Sigmoid colon (tissue), 6 donors: ENCODE measurements at regions not wholly inside any gene's neighbourhood (a gene's known extent, or its start where the extent isn't known, plus 50 kb on each side); places are given as distances from the start of the nearest gene placed in this dataset.
A peak's percentile ranks its signal among the peaks of the same experiment; 100 is the strongest.

ENCODE experiments used
- DNase-seq: peaks from one replicate; pipeline ENCODE4 v3.0.0-alpha.2; 2019
- H3K27ac ChIP-seq, 4 donors: fragments of 200-600 bp; sonication (generic); one replicate each; pipeline ENCODE4 v1.5.1; 2016 to 2019; ENCODE audit warnings: mild to moderate bottlenecking in 1 of 4
- H3K27me3 ChIP-seq, 3 donors: fragments of 200-600 bp; sonication (generic); one replicate each; pipeline ENCODE4 v1.5.1; 2019; ENCODE audit warnings: mild to moderate bottlenecking in 1 of 3
- H3K36me3 ChIP-seq, 4 donors: fragments of 200-600 bp; sonication (generic); one replicate each; pipeline ENCODE4 v1.5.1; 2016 to 2019
- H3K4me1 ChIP-seq, 4 donors: fragments of 200-600 bp; sonication (generic); one replicate each; pipeline ENCODE4 v1.5.1; 2017 to 2019
- H3K4me3 ChIP-seq, 4 donors: fragments of 200-600 bp; sonication (generic); one replicate each; pipeline ENCODE4 v1.5.1; 2017 to 2019; ENCODE audit warnings: mild to moderate bottlenecking in 2 of 4, moderate library complexity in 1 of 4
- H3K9me3 ChIP-seq, 4 donors: fragments of 200-600 bp in 3 of 4; sonication (generic) in 3 of 4; one replicate each; pipeline versions ENCODE4 v1.5.1 to v1.6.1; 2013 to 2019
- EP300 ChIP-seq, 4 donors: sonication (generic); formaldehyde crosslinking; IDR thresholded peaks; one replicate each; pipeline ENCODE4 v1.6.1; 2017; ENCODE audit warnings: antibody characterized with exemption in 4 of 4
- POLR2A ChIP-seq, 2 donors: fragments of 450-650 bp; IDR thresholded peaks; one replicate each; pipeline ENCODE4 v1.6.1; 2016; ENCODE audit warnings: antibody characterized with exemption in 2 of 2, mild to moderate bottlenecking in 2 of 2, moderate library complexity in 2 of 2
- POLR2AphosphoS5 ChIP-seq, 4 donors: sonication (generic); formaldehyde crosslinking; IDR thresholded peaks; one replicate each; pipeline ENCODE4 v1.6.1; 2017; ENCODE audit warnings: antibody characterized with exemption in 4 of 4
- WGBS, 2 donors: extraction: QIAGEN DNeasy Blood & Tissue Kit; methylation state at CpG; one replicate each; pipeline ENCODE4 v1.1.7; 2013; 5-methylcytosine and 5-hydroxymethylcytosine counted together
- intact Hi-C: fragments of 100-400 bp; cut with DNase I; formaldehyde crosslinking; loops from one replicate; pipeline ENCODE4 v1.15.1; 2023
- TF ChIP-seq, protein P1 (sequence below), 4 experiments: fragments of 450-650 bp in 3 of 4; fragments of 200-600 bp in 1 of 4; IDR thresholded peaks; one replicate each; pipeline ENCODE4 v1.5.1; 2016 to 2019; ENCODE audit warnings: antibody characterized with exemption in 4 of 4, mild to moderate bottlenecking in 3 of 4, moderate library complexity in 2 of 4
- donor health status: healthy with polysubstance abuse.
- donor health status: healthy.

DNA sequence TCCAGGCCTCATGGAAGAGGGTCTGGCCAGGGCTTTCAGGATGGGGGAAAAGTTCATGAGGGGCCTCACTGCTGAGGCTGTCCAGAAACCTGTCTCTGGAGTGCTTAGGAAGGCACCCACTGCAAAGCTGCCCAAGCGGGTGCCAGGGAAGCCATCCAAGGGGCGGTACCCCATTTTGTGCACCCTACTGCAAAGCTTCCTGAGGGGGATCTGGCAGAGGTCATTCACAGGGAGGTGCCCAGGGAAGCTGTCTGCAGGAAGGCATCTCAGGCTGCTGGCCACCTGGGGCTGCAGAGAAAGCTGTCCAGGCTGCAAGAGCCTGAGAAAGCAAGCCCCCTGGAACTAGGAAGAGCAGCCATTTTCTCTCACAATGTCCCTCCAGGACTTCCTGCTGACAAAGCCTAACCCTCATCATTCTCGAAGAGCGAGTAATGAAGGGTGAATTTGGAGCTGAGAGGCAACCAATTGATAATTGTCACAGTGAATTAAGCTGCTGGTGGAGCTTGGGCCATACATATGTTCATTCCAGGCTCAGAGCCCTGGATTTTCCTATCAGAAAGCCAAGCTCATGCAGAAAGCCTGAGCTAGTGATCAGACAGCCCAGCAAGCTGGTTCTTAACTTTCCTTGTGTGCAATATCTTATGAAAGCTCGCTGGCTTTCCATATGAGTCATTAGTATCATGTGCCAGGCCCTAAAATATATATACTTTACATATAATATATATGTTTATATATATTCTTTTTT, 62.2 kb upstream of the SLC22A16 start:
- no peaks in the 10 kb centered on the region for H3K9me3 ChIP-seq
- no peaks in the 10 kb centered on the region for H3K27me3 ChIP-seq
- no peak for TF ChIP-seq POLR2A (IDR thresholded peaks at IDR 0.05)
- no peak for TF ChIP-seq POLR2AphosphoS5 (IDR thresholded peaks at IDR 0.05)
- no peak for TF ChIP-seq EP300 (IDR thresholded peaks at IDR 0.05)
- TF ChIP-seq, protein P1, sequence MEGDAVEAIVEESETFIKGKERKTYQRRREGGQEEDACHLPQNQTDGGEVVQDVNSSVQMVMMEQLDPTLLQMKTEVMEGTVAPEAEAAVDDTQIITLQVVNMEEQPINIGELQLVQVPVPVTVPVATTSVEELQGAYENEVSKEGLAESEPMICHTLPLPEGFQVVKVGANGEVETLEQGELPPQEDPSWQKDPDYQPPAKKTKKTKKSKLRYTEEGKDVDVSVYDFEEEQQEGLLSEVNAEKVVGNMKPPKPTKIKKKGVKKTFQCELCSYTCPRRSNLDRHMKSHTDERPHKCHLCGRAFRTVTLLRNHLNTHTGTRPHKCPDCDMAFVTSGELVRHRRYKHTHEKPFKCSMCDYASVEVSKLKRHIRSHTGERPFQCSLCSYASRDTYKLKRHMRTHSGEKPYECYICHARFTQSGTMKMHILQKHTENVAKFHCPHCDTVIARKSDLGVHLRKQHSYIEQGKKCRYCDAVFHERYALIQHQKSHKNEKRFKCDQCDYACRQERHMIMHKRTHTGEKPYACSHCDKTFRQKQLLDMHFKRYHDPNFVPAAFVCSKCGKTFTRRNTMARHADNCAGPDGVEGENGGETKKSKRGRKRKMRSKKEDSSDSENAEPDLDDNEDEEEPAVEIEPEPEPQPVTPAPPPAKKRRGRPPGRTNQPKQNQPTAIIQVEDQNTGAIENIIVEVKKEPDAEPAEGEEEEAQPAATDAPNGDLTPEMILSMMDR (IDR thresholded peaks at IDR 0.05) = no peak
- intact Hi-C loops = no loop called here
- H3K27ac ChIP-seq = no peak overlapping the region
- peaks cover 0 to 10% (median 2%) of the 10 kb centered on the region in 4 donors for H3K4me1 ChIP-seq
- 93 to 94% methylated on average over 5 of the region's 5 CpGs for WGBS, 2 donors
- DNase-seq = no peak
- no peaks in the 10 kb centered on the region for H3K36me3 ChIP-seq
- H3K4me3 ChIP-seq = no peak overlapping the region

DNA sequence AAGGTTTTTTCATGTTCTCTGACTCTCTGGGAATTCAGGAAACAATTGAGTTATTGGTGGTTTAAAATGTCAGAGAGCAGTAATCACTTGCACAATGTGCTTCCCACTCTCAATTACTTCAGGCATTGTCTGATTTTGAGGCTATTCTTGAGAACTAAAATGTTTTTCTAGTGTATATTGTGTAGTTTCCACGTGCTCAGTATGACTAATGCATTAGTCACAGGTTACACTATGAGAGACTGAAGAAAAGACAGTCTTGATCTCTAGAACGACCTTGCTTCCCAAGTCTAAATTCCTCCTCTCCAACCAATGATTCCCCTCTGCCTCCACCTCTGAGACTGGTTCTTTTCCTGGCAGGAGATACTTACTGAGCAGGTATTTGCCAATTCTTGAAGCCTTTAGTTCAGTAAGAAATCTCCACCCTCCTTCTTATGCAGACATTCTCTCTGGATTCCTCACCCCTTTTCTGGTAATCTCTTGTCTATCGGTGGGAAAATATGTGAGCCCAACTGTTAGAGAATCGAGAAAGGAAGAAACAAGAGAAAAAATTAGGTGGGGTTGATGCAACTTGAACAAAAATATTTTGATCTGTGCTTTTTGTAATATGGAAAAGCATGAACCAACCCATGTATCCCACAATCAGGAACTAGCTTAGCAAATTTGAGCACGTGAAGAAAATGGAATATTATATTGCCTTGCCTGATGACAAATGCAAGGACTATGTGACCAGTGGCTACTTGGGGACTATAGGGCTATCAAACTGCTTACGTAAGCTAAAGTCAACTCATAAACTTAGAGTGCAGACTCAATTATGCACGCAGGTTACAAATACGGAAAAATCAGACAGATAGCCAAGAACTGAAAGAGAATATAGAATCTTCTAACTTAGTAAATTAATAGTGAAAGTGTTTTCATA, 61.1 kb upstream of the SLC22A16 start:
- intact Hi-C loops = no loop called here
- no peak for DNase-seq

DNA sequence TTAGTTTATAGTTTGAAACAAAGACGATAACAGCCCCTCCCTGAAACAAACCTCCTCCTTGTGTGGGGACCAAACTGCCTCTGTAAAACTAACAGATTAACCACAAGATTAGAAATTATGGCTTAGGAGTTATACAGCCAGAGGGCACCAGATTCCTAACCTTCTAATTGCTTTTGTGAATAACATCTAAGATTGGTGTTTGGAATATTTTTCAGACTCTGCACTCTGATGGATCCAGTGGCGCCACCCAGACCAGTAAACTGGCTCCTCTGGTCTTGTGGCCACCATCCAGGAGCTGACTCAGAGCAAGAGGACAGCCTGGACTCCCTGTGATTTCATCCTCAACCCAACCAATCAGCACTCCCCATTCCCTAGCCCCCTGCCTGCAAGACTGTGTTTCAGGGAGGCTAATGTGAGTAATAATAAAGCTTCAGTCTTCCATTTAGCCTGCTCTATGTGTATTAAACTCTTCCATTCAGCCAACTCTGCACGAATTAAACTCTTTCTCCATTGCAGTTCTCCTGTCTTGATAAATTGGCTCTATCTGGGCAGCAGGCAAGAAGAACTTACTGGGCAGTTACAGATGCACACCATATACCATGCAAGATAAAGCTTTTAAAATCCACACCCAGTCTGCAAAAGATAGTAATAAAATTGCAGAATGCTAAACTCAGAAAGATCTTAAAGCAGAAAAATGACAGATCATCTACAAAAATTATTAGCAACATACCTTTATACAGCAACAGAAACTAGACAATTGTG, 58.5 kb upstream of the SLC22A16 start:
- H3K4me1 ChIP-seq = peaks cover 0 to 10% (median 2%) of the 10 kb centered on the region in 4 donors
- DNase-seq = no peak
- H3K36me3 ChIP-seq = no peaks in the 10 kb centered on the region
- no peaks in the 10 kb centered on the region for H3K27me3 ChIP-seq
- TF ChIP-seq EP300 (IDR thresholded peaks at IDR 0.05) = no peak
- no peak for TF ChIP-seq POLR2AphosphoS5 (IDR thresholded peaks at IDR 0.05)
- no peak for TF ChIP-seq POLR2A (IDR thresholded peaks at IDR 0.05)
- TF ChIP-seq, protein P1 (IDR thresholded peaks at IDR 0.05) = no peak
- no peak overlapping the region for H3K27ac ChIP-seq
- WGBS, 2 donors = 43 to 78% methylated on average over 3 of the region's 3 CpGs
- H3K9me3 ChIP-seq = no peaks in the 10 kb centered on the region
- intact Hi-C loops = no loop called here
- H3K4me3 ChIP-seq = no peak overlapping the region

More for the DNA sequence above, 61.1 kb upstream of the SLC22A16 start:
- no peaks in the 10 kb centered on the region for H3K36me3 ChIP-seq
- no peaks in the 10 kb centered on the region for H3K27me3 ChIP-seq
- WGBS, 2 donors = 35 to 60% methylated on average over 8 of the region's 8 CpGs
- peak overlapping the region in 1 of 4 donors; percentile 23 for H3K27ac ChIP-seq
- H3K4me3 ChIP-seq = no peak overlapping the region
- TF ChIP-seq, protein P1 (IDR thresholded peaks at IDR 0.05) = no peak
- TF ChIP-seq EP300 (IDR thresholded peaks at IDR 0.05) (no peak), POLR2A (IDR thresholded peaks at IDR 0.05) (no peak), POLR2AphosphoS5 (IDR thresholded peaks at IDR 0.05) (peak in 2 of 4 donors; percentile 6 to 47)
- no peaks in the 10 kb centered on the region for H3K9me3 ChIP-seq
- peaks cover 0 to 10% (median 2%) of the 10 kb centered on the region in 4 donors for H3K4me1 ChIP-seq

DNA sequence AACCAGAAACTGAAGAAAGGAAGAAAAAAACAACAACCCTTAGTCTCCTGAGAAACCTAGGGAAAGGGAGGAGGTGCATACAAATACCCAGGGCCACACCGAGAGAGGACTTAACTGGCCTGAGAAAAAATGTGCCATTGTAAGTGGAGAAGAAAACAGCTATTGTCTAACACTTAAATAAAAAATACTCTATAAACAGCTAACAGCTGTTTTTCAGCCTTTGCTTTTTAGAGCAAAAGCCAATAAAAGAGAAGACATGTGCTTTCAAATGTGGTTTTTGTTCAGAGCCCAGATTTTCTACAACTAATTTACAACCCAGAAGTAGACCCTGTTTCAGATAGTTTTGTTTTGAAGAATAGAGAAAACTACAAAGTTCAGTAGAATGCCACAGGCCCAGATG, 56.0 kb upstream of the SLC22A16 start:
- Histone ChIP-seq H3K27me3 (no peaks in the 10 kb centered on the region), H3K9me3 (no peaks in the 10 kb centered on the region), H3K27ac (no peak overlapping the region), H3K36me3 (no peaks in the 10 kb centered on the region), H3K4me3 (no peak overlapping the region), H3K4me1 (peaks cover 0 to 12% (median 5%) of the 10 kb centered on the region in 4 donors)
- no peak for TF ChIP-seq POLR2A (IDR thresholded peaks at IDR 0.05)
- no peak for TF ChIP-seq EP300 (IDR thresholded peaks at IDR 0.05)
- TF ChIP-seq, protein P1 (IDR thresholded peaks at IDR 0.05) = no peak
- no peak for TF ChIP-seq POLR2AphosphoS5 (IDR thresholded peaks at IDR 0.05)
- intact Hi-C loops = no loop called here
- DNase-seq = no peak
- 14 to 44% methylated on average over 1 of the region's 1 CpG for WGBS, 2 donors
